DMS53 (cell line): ENCODE measurements at regions not wholly inside any gene's neighbourhood (a gene's known extent, or its start where the extent isn't known, plus 50 kb on each side); places are given as distances from the start of the nearest gene placed in this dataset.
"Not testable (repeated sequence)": the region's sequence is repeated elsewhere in the genome, so short reads cannot be mapped to it uniquely, and the experiment has no call there.

ENCODE experiments used
- DNase-seq: peaks from one replicate; lab custom pipeline; 2025; lab: John Stamatoyannopoulos, UW

- peak; percentile 62 for DNase-seq
These were observed 255.3 kb upstream of the GJE1 start for GRCh38 chr6:141877275-141877983.

GRCh38 chr6:141874930-141875602 is 257.7 kb upstream of the GJE1 start:
- DNase-seq, result peak; percentile 4

- not testable (repeated sequence) for DNase-seq
These were observed 263.2 kb upstream of the GJE1 start for GRCh38 chr6:141869509-141869908.

- no peak for DNase-seq
These were observed 265.0 kb upstream of the GJE1 start for GRCh38 chr6:141867767-141868166.

GRCh38 chr6:141866731-141867497 is 265.8 kb upstream of the GJE1 start:
- DNase-seq, result no peak

- no peak for DNase-seq
These were observed 281.7 kb upstream of the GJE1 start for GRCh38 chr6:141851063-141851462.

GRCh38 chr6:141848029-141848890 is 284.5 kb upstream of the GJE1 start:
- DNase-seq, result no peak

- no peak for DNase-seq
These were observed 286.1 kb upstream of the GJE1 start for GRCh38 chr6:141846639-141847038.

- DNase-seq, result no peak
These were observed 289.4 kb upstream of the GJE1 start for GRCh38 chr6:141843178-141843834.

GRCh38 chr6:141833001-141833655 is 299.6 kb upstream of the GJE1 start:
- DNase-seq, result no peak

- DNase-seq, result no peak
These were observed 302.2 kb upstream of the GJE1 start for GRCh38 chr6:141830530-141830929.

GRCh38 chr6:141829566-141830360 is 303.0 kb upstream of the GJE1 start:
- no peak for DNase-seq

- DNase-seq, result no peak
These were observed 308.4 kb upstream of the GJE1 start for GRCh38 chr6:141824350-141824749.

GRCh38 chr6:141815039-141815438 is 317.7 kb upstream of the GJE1 start:
- DNase-seq, result peak; percentile 33

- no peak for DNase-seq
These were observed 322.8 kb upstream of the GJE1 start for GRCh38 chr6:141809901-141810300.

- DNase-seq, result no peak
These were observed 324.1 kb upstream of the GJE1 start for GRCh38 chr6:141808662-141809061.

GRCh38 chr6:141800973-141801372 is 331.8 kb upstream of the GJE1 start:
- not testable (repeated sequence) for DNase-seq

GRCh38 chr6:141790921-141791320 is 341.8 kb upstream of the GJE1 start:
- no peak for DNase-seq

GRCh38 chr6:141788096-141788495 is 344.6 kb upstream of the GJE1 start:
- no peak for DNase-seq

- DNase-seq, result no peak
These were observed 349.1 kb upstream of the GJE1 start for GRCh38 chr6:141783585-141783984.
